Fibroblast of mammary gland (primary cell): ENCODE measurements at regions not wholly inside any gene's neighbourhood (a gene's known extent, or its start where the extent isn't known, plus 50 kb on each side); places are given as distances from the start of the nearest gene placed in this dataset.

Experiments
- DNase-seq: peaks from one replicate; pipeline ENCODE4 v3.0.0-alpha.2; 2010; ENCODE audit warnings: low read depth
- H3K4me3 ChIP-seq: 2 replicates; pipeline ENCODE4 v1.5.1; 2011; ENCODE audit warnings: low read depth, mild to moderate bottlenecking, low read length, moderate library complexity; ENCODE audit not compliant: control insufficient read depth
- TF ChIP-seq, protein P1 (sequence below): conservative IDR thresholded peaks from 2 replicates; pipeline ENCODE4 v1.5.1; 2011; ENCODE audit warnings: low read depth, low read length, inconsistent platforms; ENCODE audit not compliant: control insufficient read depth, insufficient read depth

DNA sequence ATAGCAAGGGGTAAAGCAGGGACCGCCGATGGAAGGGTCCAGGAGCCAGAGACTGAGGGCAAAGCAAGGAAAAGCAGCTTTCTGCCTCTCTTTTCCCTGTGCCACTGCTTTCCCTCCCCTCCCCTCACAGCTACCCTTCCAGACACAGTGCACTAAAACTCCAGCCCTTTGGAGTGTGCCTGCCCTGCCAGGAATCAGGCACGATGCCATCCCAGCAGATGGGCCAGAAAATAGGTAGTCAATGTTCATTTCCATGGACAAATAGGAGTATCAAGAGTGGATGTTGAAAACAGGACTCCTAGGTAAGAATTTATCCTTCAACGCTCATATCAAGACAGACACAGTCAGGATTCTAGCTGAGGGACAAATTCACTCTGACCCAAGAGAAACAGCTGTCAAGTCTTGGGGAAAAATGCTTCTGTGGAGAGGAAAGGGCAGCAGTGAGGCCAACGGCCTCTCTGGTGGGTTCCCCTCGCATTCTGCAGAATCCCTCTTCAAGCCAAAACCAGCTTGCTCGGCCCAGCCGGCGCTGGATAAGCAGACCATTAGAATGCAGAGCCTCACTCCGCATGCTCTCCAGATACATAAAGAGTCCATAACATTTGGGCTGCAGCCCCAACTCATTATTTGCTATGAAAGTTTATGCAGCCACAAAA, 138.0 kb downstream of the CAAP1 start:
- DNase-seq, result no peak
- TF ChIP-seq, protein P1, sequence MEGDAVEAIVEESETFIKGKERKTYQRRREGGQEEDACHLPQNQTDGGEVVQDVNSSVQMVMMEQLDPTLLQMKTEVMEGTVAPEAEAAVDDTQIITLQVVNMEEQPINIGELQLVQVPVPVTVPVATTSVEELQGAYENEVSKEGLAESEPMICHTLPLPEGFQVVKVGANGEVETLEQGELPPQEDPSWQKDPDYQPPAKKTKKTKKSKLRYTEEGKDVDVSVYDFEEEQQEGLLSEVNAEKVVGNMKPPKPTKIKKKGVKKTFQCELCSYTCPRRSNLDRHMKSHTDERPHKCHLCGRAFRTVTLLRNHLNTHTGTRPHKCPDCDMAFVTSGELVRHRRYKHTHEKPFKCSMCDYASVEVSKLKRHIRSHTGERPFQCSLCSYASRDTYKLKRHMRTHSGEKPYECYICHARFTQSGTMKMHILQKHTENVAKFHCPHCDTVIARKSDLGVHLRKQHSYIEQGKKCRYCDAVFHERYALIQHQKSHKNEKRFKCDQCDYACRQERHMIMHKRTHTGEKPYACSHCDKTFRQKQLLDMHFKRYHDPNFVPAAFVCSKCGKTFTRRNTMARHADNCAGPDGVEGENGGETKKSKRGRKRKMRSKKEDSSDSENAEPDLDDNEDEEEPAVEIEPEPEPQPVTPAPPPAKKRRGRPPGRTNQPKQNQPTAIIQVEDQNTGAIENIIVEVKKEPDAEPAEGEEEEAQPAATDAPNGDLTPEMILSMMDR, result no peak
- no peak overlapping the region for H3K4me3 ChIP-seq

DNA sequence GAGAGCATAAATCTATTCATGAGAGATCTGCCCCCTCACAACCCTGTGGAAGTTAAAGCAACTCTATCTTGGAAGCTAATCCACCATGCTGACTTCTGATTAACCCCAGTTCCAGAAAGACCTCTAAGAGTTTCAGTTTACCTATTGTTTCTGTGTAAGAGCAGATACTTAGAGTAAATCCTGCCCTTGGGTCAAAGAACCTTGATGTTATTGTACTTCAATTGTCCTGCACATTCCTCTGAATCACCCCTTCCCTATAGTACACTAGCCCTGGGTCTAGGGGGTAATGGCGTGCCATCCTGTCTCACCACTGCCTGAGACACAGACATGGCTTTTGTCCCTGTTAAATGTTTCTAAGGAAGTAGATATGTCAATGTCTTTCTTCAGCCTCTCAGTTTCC, 138.6 kb downstream of the CAAP1 start:
- TF ChIP-seq, protein P1, result no peak
- no peak overlapping the region for H3K4me3 ChIP-seq
- no peak for DNase-seq

GRCh38 chr9:26750162-26750561, 142.4 kb downstream of the CAAP1 start:
- no peak for DNase-seq
- H3K4me3 ChIP-seq, result no peak overlapping the region
- TF ChIP-seq, protein P1, result no peak

- no peak overlapping the region for H3K4me3 ChIP-seq
- no peak for DNase-seq
- TF ChIP-seq, protein P1, result no peak
Measured at GRCh38 chr9:26748449-26749058, 144.0 kb downstream of the CAAP1 start.

- no peak overlapping the region for H3K4me3 ChIP-seq
- TF ChIP-seq, protein P1, result no peak
- DNase-seq, result no peak
Measured at GRCh38 chr9:26747611-26748010, 145.0 kb downstream of the CAAP1 start.

DNA sequence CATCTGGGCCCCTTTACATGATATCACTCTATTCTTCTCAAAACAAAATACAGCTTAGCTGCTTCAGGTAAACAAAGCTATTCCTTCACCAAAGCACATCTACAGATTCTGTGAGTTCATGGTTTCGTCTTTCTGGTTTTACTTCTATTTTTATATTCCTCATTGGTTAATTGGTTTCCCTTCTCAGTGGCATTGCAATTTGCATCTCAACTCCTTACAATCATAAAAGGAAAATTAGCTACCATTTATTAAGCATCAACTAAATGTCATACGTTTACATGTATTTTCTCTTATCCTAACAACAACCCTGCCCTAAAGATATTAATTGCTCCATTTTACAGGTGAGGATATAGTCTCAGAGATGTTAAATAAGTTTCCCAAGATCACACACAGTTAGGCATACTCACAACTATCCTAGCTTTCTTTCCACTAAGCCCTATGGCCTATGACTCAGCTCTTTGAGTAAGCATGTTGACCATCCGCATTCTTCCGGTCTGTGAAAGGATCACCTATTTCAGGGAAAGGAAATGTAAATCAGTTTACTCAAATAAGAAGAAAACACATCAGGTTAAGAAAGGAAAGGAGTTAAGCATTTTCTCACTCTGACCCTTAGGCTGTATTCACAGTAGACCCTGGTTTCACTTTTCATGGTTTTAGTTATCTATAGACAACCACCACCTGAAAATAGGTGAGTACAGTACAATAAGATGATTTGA, 146.1 kb downstream of the CAAP1 start:
- peak; percentile 53 for DNase-seq
- no peak overlapping the region for H3K4me3 ChIP-seq
- TF ChIP-seq, protein P1, result no peak

- no peak overlapping the region for H3K4me3 ChIP-seq
- TF ChIP-seq, protein P1, result no peak
- DNase-seq, result no peak
Measured at GRCh38 chr9:26745111-26745510, 147.5 kb downstream of the CAAP1 start.
